ENCODE measurements at regions not wholly inside any gene's neighbourhood (a gene's known extent, or its start where the extent isn't known, plus 50 kb on each side); places are given as distances from the start of the nearest gene placed in this dataset.

GRCh38 chr5:3393122-3393919, 202.3 kb upstream of the IRX1 start:
- DNase-seq = no peak

GRCh38 chr5:3392306-3392939, 203.2 kb upstream of the IRX1 start:
- DNase-seq = no peak

GRCh38 chr5:3391210-3391609, 204.4 kb upstream of the IRX1 start:
- no peak for DNase-seq

- DNase-seq = no peak
Observed at GRCh38 chr5:3389471-3390026, 206.1 kb upstream of the IRX1 start.

- DNase-seq = no peak
Observed at GRCh38 chr5:3386637-3387036, 209.0 kb upstream of the IRX1 start.

- DNase-seq = no peak
Observed at GRCh38 chr5:3385991-3386519, 209.6 kb upstream of the IRX1 start.

GRCh38 chr5:3384531-3384930, 211.1 kb upstream of the IRX1 start:
- no peak for DNase-seq

- no peak for DNase-seq
Observed at GRCh38 chr5:3382782-3383181, 212.8 kb upstream of the IRX1 start.

- no peak for DNase-seq
Observed at GRCh38 chr5:3382151-3382550, 213.5 kb upstream of the IRX1 start.

- DNase-seq = no peak
Observed at GRCh38 chr5:3381206-3381825, 214.3 kb upstream of the IRX1 start.

- no peak for DNase-seq
Observed at GRCh38 chr5:3380689-3381088, 214.9 kb upstream of the IRX1 start.

- no peak for DNase-seq
Observed at GRCh38 chr5:3377831-3378230, 217.8 kb upstream of the IRX1 start.

- DNase-seq = no peak
Observed at GRCh38 chr5:3377176-3377575, 218.5 kb upstream of the IRX1 start.

- DNase-seq = no peak
Observed at GRCh38 chr5:3376611-3377010, 219.0 kb upstream of the IRX1 start.

GRCh38 chr5:3375586-3376311, 219.9 kb upstream of the IRX1 start:
- DNase-seq = no peak

- no peak for DNase-seq
Observed at GRCh38 chr5:3373391-3373790, 222.2 kb upstream of the IRX1 start.

GRCh38 chr5:3372289-3372688, 223.3 kb upstream of the IRX1 start:
- no peak for DNase-seq

GRCh38 chr5:3365501-3366215, 230.0 kb upstream of the IRX1 start:
- DNase-seq = no peak

GRCh38 chr5:3364941-3365340, 230.7 kb upstream of the IRX1 start:
- no peak for DNase-seq

GRCh38 chr5:3364433-3364832, 231.2 kb upstream of the IRX1 start:
- DNase-seq = no peak

GRCh38 chr5:3362606-3362910, 233.1 kb upstream of the IRX1 start:
- no peak for DNase-seq

GRCh38 chr5:3361811-3362605, 233.6 kb upstream of the IRX1 start:
- DNase-seq = no peak
